Vagina (tissue), 2 donors: ENCODE measurements at regions not wholly inside any gene's neighbourhood (a gene's known extent, or its start where the extent isn't known, plus 50 kb on each side); places are given as distances from the start of the nearest gene placed in this dataset.

Source experiments
- DNase-seq, 2 donors: peaks; one replicate each; pipeline ENCODE4 v3.0.0-alpha.2; 2017; ENCODE audit errors: extremely low spot score in 2 of 2
- H3K27ac ChIP-seq: fragments of 200-600 bp; sonication (generic); one replicate; pipeline ENCODE4 v1.5.1; 2019
- H3K27me3 ChIP-seq: fragments of 200-600 bp; sonication (generic); one replicate; pipeline ENCODE4 v1.5.1; 2019
- H3K36me3 ChIP-seq, 2 donors: fragments of 200-600 bp; sonication (generic); one replicate each; pipeline ENCODE4 v1.5.1; 2017 to 2019
- H3K4me1 ChIP-seq: fragments of 200-600 bp; sonication (generic); one replicate; pipeline ENCODE4 v1.5.1; 2019
- H3K4me3 ChIP-seq, 2 donors: fragments of 200-600 bp; sonication (generic); 1 replicate in 1 of 2; 2 replicates in 1 of 2; pipeline ENCODE4 v1.5.1; 2016 to 2019
- H3K9me3 ChIP-seq: fragments of 200-600 bp; sonication (generic); one replicate; pipeline ENCODE4 v1.5.1; 2019
- POLR2A ChIP-seq, 2 donors: fragments of 450-650 bp; IDR thresholded peaks; one replicate each; pipeline ENCODE4 v1.6.1; 2017; ENCODE audit warnings: antibody characterized with exemption in 2 of 2, mild to moderate bottlenecking in 2 of 2, moderate library complexity in 2 of 2
- POLR2AphosphoS5 ChIP-seq, 2 donors: sonication (generic); formaldehyde crosslinking; IDR thresholded peaks; one replicate each; pipeline ENCODE4 v1.9.0; 2017; ENCODE audit warnings: antibody characterized with exemption in 2 of 2, mild to moderate bottlenecking in 2 of 2, low read depth in 1 of 2; ENCODE audit not compliant: insufficient read depth in 1 of 2
- intact Hi-C: fragments of 100-400 bp; cut with DNase I; formaldehyde crosslinking; loops from one replicate; pipeline ENCODE4 v1.15.1; 2023
- TF ChIP-seq, protein P1 (sequence below), 3 experiments: fragments of 450-650 bp in 2 of 3; fragments of 200-600 bp in 1 of 3; sonication (generic) in 1 of 3; IDR thresholded peaks; one replicate each; pipeline ENCODE4 v1.5.1; 2017 to 2019; ENCODE audit warnings: antibody characterized with exemption in 3 of 3, mild to moderate bottlenecking in 2 of 3, moderate library complexity in 2 of 3

DNA sequence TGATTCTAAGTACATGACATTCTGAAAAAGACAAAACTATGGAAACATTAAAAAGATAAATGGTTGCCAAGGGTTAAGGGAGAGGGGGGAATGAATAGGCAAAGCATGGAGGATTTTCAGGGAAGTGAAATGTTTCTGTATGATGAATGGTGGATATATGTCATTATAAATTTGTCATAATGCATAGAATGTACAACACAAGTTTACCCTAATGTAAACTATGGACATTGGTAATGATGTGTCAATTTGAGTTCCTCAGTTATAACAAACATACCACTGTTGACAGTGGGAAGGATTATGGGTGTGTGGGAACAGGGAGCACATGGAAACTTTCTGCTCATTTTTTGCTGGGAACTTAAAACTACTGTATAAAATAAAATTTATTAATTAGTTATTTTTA lies 427.1 kb upstream of the ESRRG start:
- H3K9me3 ChIP-seq = no peaks in the 10 kb centered on the region
- no peak for DNase-seq
- no peaks in the 10 kb centered on the region for H3K36me3 ChIP-seq
- no peak overlapping the region for H3K27ac ChIP-seq
- H3K27me3 ChIP-seq = no peaks in the 10 kb centered on the region
- no peaks in the 10 kb centered on the region for H3K4me1 ChIP-seq
- TF ChIP-seq POLR2A (IDR thresholded peaks at IDR 0.05) (no peak), POLR2AphosphoS5 (IDR thresholded peaks at IDR 0.05; ENCODE audit: insufficient read depth in 1 of 2, low read depth in 1 of 2) (no peak)
- TF ChIP-seq, protein P1, sequence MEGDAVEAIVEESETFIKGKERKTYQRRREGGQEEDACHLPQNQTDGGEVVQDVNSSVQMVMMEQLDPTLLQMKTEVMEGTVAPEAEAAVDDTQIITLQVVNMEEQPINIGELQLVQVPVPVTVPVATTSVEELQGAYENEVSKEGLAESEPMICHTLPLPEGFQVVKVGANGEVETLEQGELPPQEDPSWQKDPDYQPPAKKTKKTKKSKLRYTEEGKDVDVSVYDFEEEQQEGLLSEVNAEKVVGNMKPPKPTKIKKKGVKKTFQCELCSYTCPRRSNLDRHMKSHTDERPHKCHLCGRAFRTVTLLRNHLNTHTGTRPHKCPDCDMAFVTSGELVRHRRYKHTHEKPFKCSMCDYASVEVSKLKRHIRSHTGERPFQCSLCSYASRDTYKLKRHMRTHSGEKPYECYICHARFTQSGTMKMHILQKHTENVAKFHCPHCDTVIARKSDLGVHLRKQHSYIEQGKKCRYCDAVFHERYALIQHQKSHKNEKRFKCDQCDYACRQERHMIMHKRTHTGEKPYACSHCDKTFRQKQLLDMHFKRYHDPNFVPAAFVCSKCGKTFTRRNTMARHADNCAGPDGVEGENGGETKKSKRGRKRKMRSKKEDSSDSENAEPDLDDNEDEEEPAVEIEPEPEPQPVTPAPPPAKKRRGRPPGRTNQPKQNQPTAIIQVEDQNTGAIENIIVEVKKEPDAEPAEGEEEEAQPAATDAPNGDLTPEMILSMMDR (IDR thresholded peaks at IDR 0.05) = no peak
- intact Hi-C loops = no loop called here
- no peak overlapping the region for H3K4me3 ChIP-seq

DNA sequence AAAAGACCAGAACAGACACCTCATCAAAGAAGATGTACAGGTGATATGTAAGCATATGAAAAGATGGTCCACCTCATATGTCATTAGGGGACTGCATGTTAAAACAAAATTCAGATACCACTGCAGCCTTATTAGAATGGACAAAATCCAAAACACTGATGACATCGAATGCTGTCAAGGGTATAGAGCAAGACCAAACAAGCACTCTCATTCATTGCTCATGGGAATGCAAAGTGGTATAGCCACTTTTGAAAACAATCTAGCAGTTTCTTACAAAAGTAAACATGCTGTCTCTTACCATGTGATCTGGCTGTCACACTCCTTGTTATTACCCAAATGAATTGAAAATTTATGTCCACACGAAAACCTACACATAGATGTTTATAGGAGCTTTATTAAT lies 426.6 kb upstream of the ESRRG start:
- Histone ChIP-seq H3K4me1 (no peaks in the 10 kb centered on the region), H3K9me3 (no peaks in the 10 kb centered on the region), H3K4me3 (no peak overlapping the region), H3K36me3 (no peaks in the 10 kb centered on the region), H3K27ac (no peak overlapping the region), H3K27me3 (no peaks in the 10 kb centered on the region)
- TF ChIP-seq POLR2AphosphoS5 (IDR thresholded peaks at IDR 0.05; ENCODE audit: insufficient read depth in 1 of 2, low read depth in 1 of 2) (no peak), POLR2A (IDR thresholded peaks at IDR 0.05) (no peak)
- TF ChIP-seq, protein P1 (IDR thresholded peaks at IDR 0.05) = no peak
- intact Hi-C loops = no loop called here
- no peak for DNase-seq

DNA sequence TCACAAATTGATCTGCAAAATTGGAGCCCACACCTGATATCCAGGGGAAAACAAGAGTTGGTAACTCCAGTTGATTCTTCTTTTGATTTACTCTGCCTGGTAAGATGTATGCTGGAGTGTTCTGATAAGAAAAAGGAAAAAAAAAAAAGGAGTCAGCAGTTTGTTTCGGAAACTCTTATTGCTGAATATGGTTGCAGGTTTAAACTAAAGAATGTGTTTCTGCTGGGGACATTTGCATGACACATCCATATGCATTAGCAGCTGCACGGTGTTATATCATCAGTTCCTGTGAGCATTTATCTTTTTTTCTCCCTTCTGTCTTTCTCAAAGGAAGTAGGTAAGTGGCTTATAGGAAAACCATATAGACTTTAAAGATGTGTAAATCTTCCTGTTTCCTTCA lies 418.5 kb upstream of the ESRRG start:
- H3K4me3 ChIP-seq = no peak overlapping the region
- H3K4me1 ChIP-seq = no peaks in the 10 kb centered on the region
- no peaks in the 10 kb centered on the region for H3K36me3 ChIP-seq
- no peak overlapping the region for H3K27ac ChIP-seq
- H3K9me3 ChIP-seq = no peaks in the 10 kb centered on the region
- no peak for DNase-seq
- H3K27me3 ChIP-seq = no peaks in the 10 kb centered on the region
- intact Hi-C loops = no loop called here
- TF ChIP-seq POLR2AphosphoS5 (IDR thresholded peaks at IDR 0.05; ENCODE audit: insufficient read depth in 1 of 2, low read depth in 1 of 2) (no peak), POLR2A (IDR thresholded peaks at IDR 0.05) (no peak)
- TF ChIP-seq, protein P1 (IDR thresholded peaks at IDR 0.05) = no peak

DNA sequence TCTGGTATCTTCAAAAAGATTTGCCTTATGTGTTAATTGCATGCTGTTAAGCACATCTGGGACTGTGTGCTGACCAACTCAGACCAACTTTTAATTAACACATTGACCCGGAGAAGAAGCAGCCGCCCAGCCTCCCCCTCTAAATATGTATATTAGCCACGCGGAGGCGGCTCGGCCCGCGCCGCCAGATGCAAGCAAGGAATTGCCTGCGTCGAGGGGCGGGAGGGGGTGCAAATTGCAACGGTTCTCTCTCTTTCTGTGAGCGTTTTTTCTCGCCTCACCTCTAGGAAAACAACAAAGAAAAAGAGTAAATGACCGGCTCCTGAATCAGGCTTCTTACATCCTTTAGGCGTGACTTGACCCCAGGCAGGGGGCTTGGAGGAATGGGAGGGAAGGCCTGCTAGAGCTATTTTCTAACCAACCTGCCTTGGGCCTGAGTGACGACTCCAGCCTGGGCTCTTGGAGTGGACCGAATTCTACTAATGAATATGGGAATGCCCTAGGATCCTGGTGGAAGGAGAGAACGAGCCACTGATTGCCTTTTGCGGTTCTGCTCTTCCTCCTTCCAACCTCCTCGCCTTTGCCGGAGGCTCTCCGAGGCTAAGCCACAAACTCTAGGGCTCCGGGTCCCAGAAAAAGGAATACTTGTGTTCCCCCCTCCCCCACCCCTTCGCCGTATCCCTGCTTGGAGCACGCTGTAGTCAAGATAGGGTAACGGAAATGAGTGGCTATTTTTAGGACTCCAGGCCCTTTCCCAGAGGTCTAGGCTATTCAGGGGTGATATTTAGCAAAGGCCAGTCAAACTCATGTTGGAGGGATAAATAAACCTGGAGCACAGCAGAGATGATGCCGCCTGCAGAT lies 417.0 kb upstream of the ESRRG start:
- TF ChIP-seq POLR2AphosphoS5 (IDR thresholded peaks at IDR 0.05; ENCODE audit: insufficient read depth in 1 of 2, low read depth in 1 of 2) (no peak), POLR2A (IDR thresholded peaks at IDR 0.05) (no peak)
- TF ChIP-seq, protein P1 (IDR thresholded peaks at IDR 0.05) = no peak
- Histone ChIP-seq H3K27ac (no peak overlapping the region), H3K4me1 (no peaks in the 10 kb centered on the region), H3K9me3 (no peaks in the 10 kb centered on the region), H3K27me3 (no peaks in the 10 kb centered on the region), H3K36me3 (no peaks in the 10 kb centered on the region), H3K4me3 (no peak overlapping the region)
- DNase-seq = no peak
- intact Hi-C loops = no loop called here

DNA sequence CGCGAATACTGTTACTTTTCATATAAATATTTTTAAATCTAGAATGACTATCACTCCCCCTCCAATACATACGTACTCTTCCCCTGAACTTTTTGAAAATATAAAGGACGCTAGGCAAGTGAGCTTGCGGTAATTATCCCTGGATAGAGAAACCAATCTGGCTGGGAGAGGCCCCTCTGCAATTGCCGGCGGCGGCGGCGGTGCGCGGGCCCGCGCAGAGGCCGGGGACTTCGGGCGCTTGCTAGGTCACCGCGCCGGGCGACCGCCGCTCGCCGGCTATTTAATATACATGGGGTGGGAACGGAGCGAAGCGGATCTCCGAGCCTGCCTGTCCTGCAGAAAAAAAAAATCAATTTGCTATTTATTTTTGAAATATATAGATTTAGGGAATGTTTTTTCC lies 416.3 kb upstream of the ESRRG start:
- no peak overlapping the region for H3K4me3 ChIP-seq

More for the DNA sequence above, 416.3 kb upstream of the ESRRG start:
- intact Hi-C loops = no loop called here
- Histone ChIP-seq H3K9me3 (no peaks in the 10 kb centered on the region), H3K27me3 (no peaks in the 10 kb centered on the region), H3K27ac (no peak overlapping the region), H3K36me3 (no peaks in the 10 kb centered on the region), H3K4me1 (no peaks in the 10 kb centered on the region)
- no peak for DNase-seq
- no peak for TF ChIP-seq POLR2AphosphoS5 (IDR thresholded peaks at IDR 0.05; ENCODE audit: insufficient read depth in 1 of 2, low read depth in 1 of 2)
- TF ChIP-seq, protein P1 (IDR thresholded peaks at IDR 0.05) = no peak
- TF ChIP-seq POLR2A (IDR thresholded peaks at IDR 0.05) = no peak
